ENCODE measurements at regions not wholly inside any gene's neighbourhood (a gene's known extent, or its start where the extent isn't known, plus 50 kb on each side); places are given as distances from the start of the nearest gene placed in this dataset.

DNA sequence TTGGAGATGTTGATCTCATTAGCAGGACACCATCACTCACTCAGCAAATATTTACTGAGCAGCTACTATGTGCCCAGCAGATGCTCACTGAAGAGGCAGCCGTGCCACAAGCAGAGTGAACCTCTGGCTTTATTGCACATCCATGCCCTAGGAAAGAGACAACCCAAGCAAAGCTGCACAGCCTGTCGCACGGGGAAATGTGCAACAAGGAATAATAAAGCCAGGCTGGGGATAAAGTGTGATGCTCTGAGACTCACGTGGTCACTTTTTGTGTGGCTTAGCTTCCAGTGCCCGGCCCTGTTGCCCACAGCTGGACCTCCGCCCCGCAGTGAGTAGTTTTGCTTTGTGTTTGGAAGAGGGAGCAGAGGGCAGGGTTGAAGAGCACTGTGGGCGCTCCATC, 130.4 kb upstream of the CDH4 start:
- Histone ChIP-seq H3K4me3 (ENCODE audit: low read length in 3 of 3) (no peak overlapping the region), H3K27ac (ENCODE audit: low read depth in 2 of 2, low read length in 2 of 2) (no peak overlapping the region), H3K9me3 (ENCODE audit: control insufficient read depth in 2 of 3, insufficient read depth in 1 of 3, low read length in 3 of 3) (no peaks in the 10 kb centered on the region), H3K36me3 (ENCODE audit: control insufficient read depth in 2 of 3, insufficient read depth in 3 of 3, low read length in 3 of 3) (no peaks in the 10 kb centered on the region), H3K9ac (ENCODE audit: low read length in 3 of 3) (no peak overlapping the region), H3K27me3 (ENCODE audit: control insufficient read depth, insufficient read depth, low read length) (peaks cover 2% of the 10 kb centered on the region), H3K4me1 (ENCODE audit: control insufficient read depth in 2 of 3, insufficient read depth in 2 of 3, low read depth in 1 of 3, low read length in 3 of 3) (no peaks in the 10 kb centered on the region)
- FAIRE-seq, result no peak
- TF ChIP-seq, protein P1, sequence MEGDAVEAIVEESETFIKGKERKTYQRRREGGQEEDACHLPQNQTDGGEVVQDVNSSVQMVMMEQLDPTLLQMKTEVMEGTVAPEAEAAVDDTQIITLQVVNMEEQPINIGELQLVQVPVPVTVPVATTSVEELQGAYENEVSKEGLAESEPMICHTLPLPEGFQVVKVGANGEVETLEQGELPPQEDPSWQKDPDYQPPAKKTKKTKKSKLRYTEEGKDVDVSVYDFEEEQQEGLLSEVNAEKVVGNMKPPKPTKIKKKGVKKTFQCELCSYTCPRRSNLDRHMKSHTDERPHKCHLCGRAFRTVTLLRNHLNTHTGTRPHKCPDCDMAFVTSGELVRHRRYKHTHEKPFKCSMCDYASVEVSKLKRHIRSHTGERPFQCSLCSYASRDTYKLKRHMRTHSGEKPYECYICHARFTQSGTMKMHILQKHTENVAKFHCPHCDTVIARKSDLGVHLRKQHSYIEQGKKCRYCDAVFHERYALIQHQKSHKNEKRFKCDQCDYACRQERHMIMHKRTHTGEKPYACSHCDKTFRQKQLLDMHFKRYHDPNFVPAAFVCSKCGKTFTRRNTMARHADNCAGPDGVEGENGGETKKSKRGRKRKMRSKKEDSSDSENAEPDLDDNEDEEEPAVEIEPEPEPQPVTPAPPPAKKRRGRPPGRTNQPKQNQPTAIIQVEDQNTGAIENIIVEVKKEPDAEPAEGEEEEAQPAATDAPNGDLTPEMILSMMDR (IDR thresholded peaks at IDR 0.05; ENCODE audit: borderline replicate concordance, extremely low read depth, insufficient read depth), result no peak
- intact Hi-C loops (cut with DNase I), result no loop called here
- DNase-seq, result no peak

DNA sequence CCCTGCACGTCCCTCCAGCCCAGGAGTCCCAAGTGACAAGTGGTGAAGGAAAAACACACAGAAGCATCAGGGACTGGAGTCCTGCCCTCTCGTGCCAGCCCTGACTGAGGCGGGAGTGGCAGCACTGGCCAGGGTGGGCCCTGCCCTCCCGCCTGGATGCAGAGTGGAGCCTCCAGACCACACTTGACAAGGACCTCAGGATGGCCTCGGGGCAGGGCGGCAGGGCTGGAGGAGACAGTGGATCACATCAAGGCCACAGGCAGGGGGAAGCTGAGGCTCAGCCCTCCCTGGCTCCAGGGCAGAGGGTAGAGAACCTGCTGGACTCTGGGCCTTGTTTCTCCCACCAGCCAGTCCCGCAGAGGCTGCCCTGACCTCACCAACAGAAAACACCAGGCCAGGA, 128.8 kb upstream of the CDH4 start:
- Histone ChIP-seq H3K27ac (ENCODE audit: low read depth in 2 of 2, low read length in 2 of 2) (no peak overlapping the region), H3K9me3 (ENCODE audit: control insufficient read depth in 2 of 3, insufficient read depth in 1 of 3, low read length in 3 of 3) (no peaks in the 10 kb centered on the region), H3K9ac (ENCODE audit: low read length in 3 of 3) (no peak overlapping the region), H3K4me1 (ENCODE audit: control insufficient read depth in 2 of 3, insufficient read depth in 2 of 3, low read depth in 1 of 3, low read length in 3 of 3) (no peaks in the 10 kb centered on the region), H3K36me3 (ENCODE audit: control insufficient read depth in 2 of 3, insufficient read depth in 3 of 3, low read length in 3 of 3) (no peaks in the 10 kb centered on the region), H3K4me3 (ENCODE audit: low read length in 3 of 3) (no peak overlapping the region), H3K27me3 (ENCODE audit: control insufficient read depth, insufficient read depth, low read length) (peaks cover 2% of the 10 kb centered on the region)
- no peak for DNase-seq
- TF ChIP-seq, protein P1 (IDR thresholded peaks at IDR 0.05; ENCODE audit: borderline replicate concordance, extremely low read depth, insufficient read depth), result no peak
- intact Hi-C loops (cut with DNase I), result no loop called here
- no peak for FAIRE-seq

- Histone ChIP-seq H3K4me3 (ENCODE audit: low read length in 3 of 3) (no peak overlapping the region), H3K27me3 (ENCODE audit: control insufficient read depth, insufficient read depth, low read length) (peaks cover 2% of the 10 kb centered on the region), H3K9me3 (ENCODE audit: control insufficient read depth in 2 of 3, insufficient read depth in 1 of 3, low read length in 3 of 3) (no peaks in the 10 kb centered on the region), H3K4me1 (ENCODE audit: control insufficient read depth in 2 of 3, insufficient read depth in 2 of 3, low read depth in 1 of 3, low read length in 3 of 3) (no peaks in the 10 kb centered on the region), H3K36me3 (ENCODE audit: control insufficient read depth in 2 of 3, insufficient read depth in 3 of 3, low read length in 3 of 3) (no peaks in the 10 kb centered on the region), H3K9ac (ENCODE audit: low read length in 3 of 3) (no peak overlapping the region), H3K27ac (ENCODE audit: low read depth in 2 of 2, low read length in 2 of 2) (no peak overlapping the region)
- no peak for FAIRE-seq
- no peak for DNase-seq
- TF ChIP-seq, protein P1 (IDR thresholded peaks at IDR 0.05; ENCODE audit: borderline replicate concordance, extremely low read depth, insufficient read depth), result no peak
- intact Hi-C loops (cut with DNase I), result no loop called here
Observed at GRCh38 chr20:61123751-61124368, 128.2 kb upstream of the CDH4 start.

DNA sequence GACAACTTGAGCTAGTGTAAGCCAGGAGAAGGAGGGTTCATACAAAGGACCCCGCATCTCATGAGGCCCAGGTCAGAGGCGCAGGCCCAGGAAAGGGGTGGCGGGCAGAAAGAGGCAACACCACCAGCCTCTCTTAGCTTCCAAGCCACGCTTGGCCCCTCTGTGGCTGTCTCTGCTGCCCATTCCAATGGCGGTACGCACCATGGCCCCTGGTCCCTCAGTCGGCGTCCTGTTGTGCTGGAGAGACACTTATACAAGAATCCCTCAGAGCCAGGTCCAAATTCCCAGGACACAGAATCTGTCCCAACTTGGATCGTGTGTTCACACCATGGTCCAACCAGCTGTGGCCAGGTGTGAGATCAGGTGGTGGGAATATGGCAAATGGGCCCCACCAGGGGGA, 127.0 kb upstream of the CDH4 start:
- Histone ChIP-seq H3K9me3 (ENCODE audit: control insufficient read depth in 2 of 3, insufficient read depth in 1 of 3, low read length in 3 of 3) (no peaks in the 10 kb centered on the region), H3K4me1 (ENCODE audit: control insufficient read depth in 2 of 3, insufficient read depth in 2 of 3, low read depth in 1 of 3, low read length in 3 of 3) (no peaks in the 10 kb centered on the region), H3K4me3 (ENCODE audit: low read length in 3 of 3) (no peak overlapping the region), H3K9ac (ENCODE audit: low read length in 3 of 3) (no peak overlapping the region), H3K27me3 (ENCODE audit: control insufficient read depth, insufficient read depth, low read length) (no peaks in the 10 kb centered on the region), H3K27ac (ENCODE audit: low read depth in 2 of 2, low read length in 2 of 2) (no peak overlapping the region), H3K36me3 (ENCODE audit: control insufficient read depth in 2 of 3, insufficient read depth in 3 of 3, low read length in 3 of 3) (no peaks in the 10 kb centered on the region)
- DNase-seq, result no peak
- TF ChIP-seq, protein P1 (IDR thresholded peaks at IDR 0.05; ENCODE audit: borderline replicate concordance, extremely low read depth, insufficient read depth), result no peak
- FAIRE-seq, result no peak
- intact Hi-C loops (cut with DNase I), result no loop called here

Measured in kidney (tissue), 13 donors.